Trophoblast cell (in vitro differentiated cells and primary cell): ENCODE measurements at regions not wholly inside any gene's neighbourhood (a gene's known extent, or its start where the extent isn't known, plus 50 kb on each side); places are given as distances from the start of the nearest gene placed in this dataset.
A peak's percentile ranks its signal among the peaks of the same experiment; 100 is the strongest.

ENCODE experiments used
- DNase-seq, 2 donors: peaks; one replicate each; pipeline ENCODE4 v3.0.0-alpha.2; 2016
- H2AFZ ChIP-seq: 2 replicates; pipeline ENCODE4 v1.6.1; 2013; ENCODE audit warnings: low read length, moderate library complexity, mild to moderate bottlenecking; ENCODE audit not compliant: insufficient read depth, poor library complexity
- H2AK5ac ChIP-seq: 2 replicates; pipeline ENCODE4 v1.6.1; 2013; ENCODE audit warnings: mild to moderate bottlenecking, low read length
- H2BK120ac ChIP-seq: 2 replicates; pipeline ENCODE4 v1.6.1; 2013; ENCODE audit warnings: low read length, mild to moderate bottlenecking, moderate library complexity; ENCODE audit not compliant: insufficient read depth, poor library complexity
- H2BK12ac ChIP-seq: 2 replicates; pipeline ENCODE4 v1.6.1; 2013; ENCODE audit warnings: mild to moderate bottlenecking, low read length, moderate library complexity
- H2BK5ac ChIP-seq: 2 replicates; pipeline ENCODE4 v1.6.1; 2013; ENCODE audit warnings: low read length, low read depth, moderate library complexity, mild to moderate bottlenecking; ENCODE audit not compliant: poor library complexity
- H3K14ac ChIP-seq: 2 replicates; pipeline ENCODE4 v1.6.1; 2013; ENCODE audit warnings: mild to moderate bottlenecking, low read length
- H3K18ac ChIP-seq: 2 replicates; pipeline ENCODE4 v1.6.1; 2013; ENCODE audit warnings: mild to moderate bottlenecking, low read length
- H3K23ac ChIP-seq: 2 replicates; pipeline ENCODE4 v1.6.1; 2013; ENCODE audit warnings: low read length
- H3K27ac ChIP-seq: 2 replicates; pipeline ENCODE4 v1.5.1; 2013; ENCODE audit warnings: low read depth, mild to moderate bottlenecking, inconsistent platforms, low read length, moderate library complexity
- H3K27me3 ChIP-seq: 2 replicates; pipeline ENCODE4 v1.6.1; 2013; ENCODE audit warnings: inconsistent platforms, mild to moderate bottlenecking, low read length, moderate library complexity; ENCODE audit not compliant: insufficient read depth
- H3K36me3 ChIP-seq, 2 experiments: 1 replicate in 1 of 2; 2 replicates in 1 of 2; pipeline ENCODE4 v1.6.1; 2013; ENCODE audit warnings: low read length in 2 of 2, mild to moderate bottlenecking in 2 of 2, moderate library complexity in 1 of 2; ENCODE audit not compliant: insufficient read depth in 2 of 2, control insufficient read depth in 1 of 2
- H3K4ac ChIP-seq: 2 replicates; pipeline ENCODE4 v1.6.1; 2013; ENCODE audit warnings: low read depth, mild to moderate bottlenecking, low read length, moderate library complexity
- H3K4me1 ChIP-seq, 2 experiments: 1 replicate in 1 of 2; 2 replicates in 1 of 2; pipeline ENCODE4 v1.6.1; 2013; ENCODE audit warnings: low read length in 2 of 2, mild to moderate bottlenecking in 2 of 2, moderate library complexity in 1 of 2; ENCODE audit not compliant: insufficient read depth in 2 of 2, control insufficient read depth in 1 of 2
- H3K4me2 ChIP-seq: 2 replicates; pipeline ENCODE4 v1.6.1; 2013; ENCODE audit warnings: inconsistent platforms, mild to moderate bottlenecking, low read length, moderate library complexity
- H3K4me3 ChIP-seq: 2 replicates; pipeline ENCODE4 v1.5.1; 2013; ENCODE audit warnings: mild to moderate bottlenecking, low read depth, low read length, inconsistent platforms
- H3K79me1 ChIP-seq: one replicate; pipeline ENCODE4 v1.6.1; 2013; ENCODE audit warnings: low read length
- H3K79me2 ChIP-seq: 2 replicates; pipeline ENCODE4 v1.6.1; 2013; ENCODE audit warnings: low read length, mild to moderate bottlenecking; ENCODE audit not compliant: control insufficient read depth, insufficient read depth, poor library complexity
- H3K9ac ChIP-seq: 2 replicates; pipeline ENCODE4 v1.6.1; 2013; ENCODE audit warnings: mild to moderate bottlenecking, low read length
- H3K9me3 ChIP-seq: 2 replicates; pipeline ENCODE4 v1.6.1; 2013; ENCODE audit warnings: low read depth, mild to moderate bottlenecking, control low read depth, inconsistent platforms, low read length; ENCODE audit not compliant: insufficient read depth
- H4K12ac ChIP-seq: 2 replicates; pipeline ENCODE4 v1.6.1; 2013; ENCODE audit warnings: low read depth, mild to moderate bottlenecking, low read length, moderate library complexity
- H4K8ac ChIP-seq: 2 replicates; pipeline ENCODE4 v1.6.1; 2013; ENCODE audit warnings: low read depth, mild to moderate bottlenecking, low read length, moderate library complexity
- H4K91ac ChIP-seq: one replicate; pipeline ENCODE4 v1.6.1; 2013; ENCODE audit warnings: low read depth, mild to moderate bottlenecking, low read length, moderate library complexity
- WGBS: extraction: QIAGEN DNeasy Blood & Tissue Kit; methylation state at CpG from one replicate; pipeline ENCODE4 v1.1.7; 2013; ENCODE audit warnings: missing lambda C conversion rate; ENCODE audit not compliant: insufficient read length, insufficient coverage; ENCODE audit errors: extremely low coverage; 5-methylcytosine and 5-hydroxymethylcytosine counted together

DNA sequence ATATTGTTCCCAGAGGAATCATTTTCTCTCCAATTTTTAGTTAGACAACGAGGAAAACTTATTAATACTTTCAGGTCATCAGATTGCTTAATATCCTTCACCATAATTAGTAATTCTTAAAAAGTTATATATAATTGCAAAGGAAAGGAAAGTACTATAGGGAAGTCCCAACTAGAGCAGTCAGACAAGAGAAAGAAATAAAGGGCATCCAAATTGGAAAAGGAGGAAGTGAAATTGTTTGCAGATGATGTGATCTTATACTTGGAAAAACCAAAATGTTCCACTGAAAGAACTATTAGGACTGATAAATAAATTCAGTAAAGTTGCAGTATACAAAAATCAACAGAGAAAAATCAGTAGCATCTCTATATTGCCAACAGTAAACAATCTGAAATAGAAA is 223.5 kb upstream of the MEF2C start:
- Histone ChIP-seq H3K9me3 (no peaks in the 10 kb centered on the region), H2AK5ac (no peak overlapping the region), H2BK5ac (no peak overlapping the region), H2AFZ (no peak overlapping the region), H3K36me3 (no peaks in the 10 kb centered on the region), H3K4me1 (no peaks in the 10 kb centered on the region), H3K23ac (no peak overlapping the region), H3K14ac (no peak overlapping the region), H3K4me2 (no peak overlapping the region), H3K79me1 (no peaks in the 10 kb centered on the region), H3K27ac (no peak overlapping the region), H3K4ac (no peak overlapping the region), H2BK120ac (no peak overlapping the region), H3K4me3 (no peak overlapping the region), H3K27me3 (no peaks in the 10 kb centered on the region), H3K18ac (no peak overlapping the region), H4K12ac (no peak overlapping the region), H3K79me2 (no peaks in the 10 kb centered on the region), H3K9ac (no peak overlapping the region), H4K91ac (no peak overlapping the region), H4K8ac (no peak overlapping the region), H2BK12ac (no peak overlapping the region)
- no peak for DNase-seq
- no CpG with 5 or more reads among the region's 1 CpG for WGBS

DNA sequence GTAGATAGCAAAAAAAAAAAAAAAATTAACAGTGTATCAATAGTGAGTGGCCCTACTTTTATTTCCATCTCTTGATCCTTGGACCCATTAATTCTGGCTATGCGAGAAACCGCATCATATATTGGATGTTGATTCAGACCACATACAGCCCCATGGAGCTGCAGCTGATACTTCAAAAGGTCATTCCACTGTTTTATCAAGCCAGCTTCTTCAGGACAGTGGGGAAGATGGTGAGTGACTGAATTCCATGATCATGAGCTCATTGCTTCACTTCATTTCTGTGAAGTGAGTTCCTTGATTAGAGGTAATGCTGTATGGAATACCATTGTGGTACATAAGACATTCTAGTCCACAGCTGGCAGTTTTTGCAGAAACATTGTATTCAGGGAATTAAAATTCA is 222.9 kb upstream of the MEF2C start:
- Histone ChIP-seq H3K27ac (no peak overlapping the region), H3K23ac (no peak overlapping the region), H3K9me3 (no peaks in the 10 kb centered on the region), H3K27me3 (no peaks in the 10 kb centered on the region), H2BK12ac (no peak overlapping the region), H2BK120ac (no peak overlapping the region), H3K18ac (no peak overlapping the region), H3K79me2 (no peaks in the 10 kb centered on the region), H3K79me1 (no peaks in the 10 kb centered on the region), H4K91ac (no peak overlapping the region), H2AFZ (no peak overlapping the region), H3K4ac (no peak overlapping the region), H2AK5ac (no peak overlapping the region), H4K12ac (no peak overlapping the region), H3K4me1 (no peaks in the 10 kb centered on the region), H4K8ac (no peak overlapping the region), H3K4me3 (no peak overlapping the region), H3K14ac (no peak overlapping the region), H3K4me2 (no peak overlapping the region), H3K36me3 (no peaks in the 10 kb centered on the region), H3K9ac (no peak overlapping the region), H2BK5ac (no peak overlapping the region)
- DNase-seq = peak; percentile 15 to 37
- WGBS = no CpG with 5 or more reads among the region's 2 CpGs

DNA sequence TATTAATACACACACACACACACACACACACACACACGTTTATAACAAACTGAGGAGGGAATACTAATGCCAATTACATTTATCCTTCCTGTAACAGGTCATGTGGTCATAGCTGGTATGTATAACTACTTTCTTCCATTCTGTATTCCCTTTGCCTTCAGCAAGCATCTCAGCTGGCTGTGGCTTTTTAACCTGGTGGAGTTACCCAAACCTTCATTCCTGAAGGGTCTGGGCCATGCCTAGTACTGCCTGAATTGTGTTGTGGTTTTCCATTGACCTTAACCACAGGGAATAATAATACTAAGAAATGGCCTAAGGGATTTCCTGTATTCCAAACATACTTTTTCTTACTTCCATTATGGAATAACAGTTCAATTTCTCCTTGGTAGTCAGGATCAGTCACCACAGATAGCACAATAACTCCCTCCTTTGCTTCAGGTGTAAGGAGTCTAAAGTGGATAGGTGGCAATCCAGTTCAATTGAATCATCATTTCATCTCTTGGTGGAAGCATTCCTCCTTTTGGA is 222.2 kb upstream of the MEF2C start:
- peak; percentile 22 to 30 for DNase-seq
- H4K12ac ChIP-seq = no peak overlapping the region
- H2AK5ac ChIP-seq = no peak overlapping the region
- no CpG with 5 or more reads among the region's 1 CpG for WGBS
- H4K8ac ChIP-seq = no peak overlapping the region
- H2BK12ac ChIP-seq = no peak overlapping the region
- H3K79me1 ChIP-seq = no peaks in the 10 kb centered on the region
- no peak overlapping the region for H3K9ac ChIP-seq
- H2BK5ac ChIP-seq = no peak overlapping the region
- no peak overlapping the region for H3K14ac ChIP-seq
- H4K91ac ChIP-seq = no peak overlapping the region
- no peak overlapping the region for H2BK120ac ChIP-seq
- no peak overlapping the region for H3K4me3 ChIP-seq
- H3K9me3 ChIP-seq = no peaks in the 10 kb centered on the region
- no peaks in the 10 kb centered on the region for H3K4me1 ChIP-seq
- no peaks in the 10 kb centered on the region for H3K27me3 ChIP-seq
- no peak overlapping the region for H3K18ac ChIP-seq
- H3K4ac ChIP-seq = no peak overlapping the region
- no peaks in the 10 kb centered on the region for H3K36me3 ChIP-seq
- H3K79me2 ChIP-seq = no peaks in the 10 kb centered on the region
- no peak overlapping the region for H3K27ac ChIP-seq
- H2AFZ ChIP-seq = no peak overlapping the region
- H3K23ac ChIP-seq = no peak overlapping the region
- H3K4me2 ChIP-seq = no peak overlapping the region

GRCh38 chr5:89098199-89098756 is 215.3 kb upstream of the MEF2C start:
- no peak overlapping the region for H4K12ac ChIP-seq
- no peak overlapping the region for H3K14ac ChIP-seq
- no peak overlapping the region for H2BK12ac ChIP-seq
- no peak overlapping the region for H3K18ac ChIP-seq
- no peak for DNase-seq
- no peaks in the 10 kb centered on the region for H3K9me3 ChIP-seq
- H3K36me3 ChIP-seq = no peaks in the 10 kb centered on the region
- no peak overlapping the region for H2BK120ac ChIP-seq
- no peak overlapping the region for H2AFZ ChIP-seq
- no peaks in the 10 kb centered on the region for H3K79me1 ChIP-seq
- H4K91ac ChIP-seq = no peak overlapping the region
- H3K4me3 ChIP-seq = no peak overlapping the region
- H3K27me3 ChIP-seq = no peaks in the 10 kb centered on the region
- no peak overlapping the region for H3K27ac ChIP-seq
- H3K23ac ChIP-seq = no peak overlapping the region
- no peaks in the 10 kb centered on the region for H3K4me1 ChIP-seq
- H2AK5ac ChIP-seq = no peak overlapping the region
- no peak overlapping the region for H2BK5ac ChIP-seq
- H3K4me2 ChIP-seq = no peak overlapping the region
- no peak overlapping the region for H3K9ac ChIP-seq
- H4K8ac ChIP-seq = no peak overlapping the region
- H3K4ac ChIP-seq = no peak overlapping the region
- no peaks in the 10 kb centered on the region for H3K79me2 ChIP-seq
